ENCODE measurements at regions not wholly inside any gene's neighbourhood (a gene's known extent, or its start where the extent isn't known, plus 50 kb on each side); places are given as distances from the start of the nearest gene placed in this dataset.

DNA sequence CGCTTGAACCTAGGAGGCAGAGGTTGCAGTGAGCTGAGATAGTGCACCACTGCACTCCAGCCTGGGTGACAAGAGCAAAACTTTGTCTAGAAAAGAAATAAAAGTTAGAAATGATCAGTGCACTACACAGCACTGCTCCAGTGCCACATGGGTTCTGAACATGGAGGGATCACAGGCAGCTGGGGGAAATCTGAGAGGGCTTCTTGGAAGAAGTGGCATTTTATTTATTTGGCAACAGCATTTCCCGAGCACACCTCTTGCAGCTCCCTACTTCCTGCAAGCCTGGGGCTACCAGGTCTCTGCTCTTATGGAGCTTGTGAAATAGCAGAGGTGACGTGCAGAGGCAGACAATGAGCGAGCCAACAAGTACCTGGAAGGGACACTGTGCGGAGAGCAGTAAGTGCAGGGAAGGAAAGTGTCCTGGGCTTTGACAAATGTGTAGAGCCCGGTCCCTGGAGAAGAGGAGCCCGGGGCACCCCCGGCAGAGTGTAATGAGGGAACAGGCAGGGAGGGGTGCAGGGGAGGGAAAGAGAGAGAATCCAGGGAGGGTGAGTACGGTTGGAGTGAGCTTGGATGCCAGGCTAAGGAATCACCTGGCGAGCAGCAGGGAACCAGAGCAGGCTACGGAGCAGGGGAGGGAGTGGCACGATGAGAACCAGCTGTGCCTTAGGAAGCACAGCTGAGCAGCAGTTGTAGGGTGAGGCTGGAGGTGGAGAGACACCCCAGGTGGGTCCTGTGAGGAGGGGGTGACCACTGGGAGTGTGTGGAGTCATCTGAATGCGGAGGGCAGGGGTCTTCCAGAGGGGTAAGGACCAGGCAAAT, 104.6 kb upstream of the CTBP2 start:
- TF ChIP-seq EZH2 (IDR thresholded peaks at IDR 0.05): no peak
- no peak for TF ChIP-seq POLR2AphosphoS5 (IDR thresholded peaks at IDR 0.05; ENCODE audit: borderline replicate concordance, low read depth, low read length)

Measured in SK-N-MC (cell line).